Ascending aorta (tissue), 2 donors: ENCODE measurements at regions not wholly inside any gene's neighbourhood (a gene's known extent, or its start where the extent isn't known, plus 50 kb on each side); places are given as distances from the start of the nearest gene placed in this dataset.

Source experiments
- DNase-seq, 2 donors: peaks; one replicate each; pipeline ENCODE4 v3.0.0-alpha.2; 2019; ENCODE audit warnings: low spot score in 2 of 2
- H3K27ac ChIP-seq, 2 donors: fragments of 200-600 bp; sonication (generic); one replicate each; pipeline ENCODE4 v1.5.1; 2016 to 2017; ENCODE audit warnings: mild to moderate bottlenecking in 1 of 2
- H3K27me3 ChIP-seq: fragments of 200-600 bp; sonication (generic); one replicate; pipeline ENCODE4 v1.5.1; 2017
- H3K36me3 ChIP-seq, 2 donors: fragments of 200-600 bp; sonication (generic); one replicate each; pipeline ENCODE4 v1.5.1; 2016
- H3K4me1 ChIP-seq, 2 donors: fragments of 200-600 bp; sonication (generic); one replicate each; pipeline ENCODE4 v1.5.1; 2016 to 2017; ENCODE audit warnings: mild to moderate bottlenecking in 1 of 2
- H3K4me3 ChIP-seq, 2 donors: fragments of 200-600 bp; sonication (generic); one replicate each; pipeline ENCODE4 v1.5.1; 2016 to 2017; ENCODE audit warnings: mild to moderate bottlenecking in 1 of 2
- H3K9me3 ChIP-seq, 2 donors: fragments of 200-600 bp; sonication (generic); one replicate each; pipeline ENCODE4 v1.5.1; 2016
- CTCF ChIP-seq, 3 experiments: fragments of 200-600 bp in 2 of 3; fragments of 450-650 bp in 1 of 3; sonication (generic) in 2 of 3; IDR thresholded peaks; one replicate each; pipeline ENCODE4 v1.5.1; 2016 to 2019; ENCODE audit warnings: antibody characterized with exemption in 3 of 3, mild to moderate bottlenecking in 1 of 3, moderate library complexity in 1 of 3
- intact Hi-C: fragments of 100-400 bp; cut with DNase I; formaldehyde crosslinking; loops from one replicate; pipeline ENCODE4 v1.15.1; 2023

DNA sequence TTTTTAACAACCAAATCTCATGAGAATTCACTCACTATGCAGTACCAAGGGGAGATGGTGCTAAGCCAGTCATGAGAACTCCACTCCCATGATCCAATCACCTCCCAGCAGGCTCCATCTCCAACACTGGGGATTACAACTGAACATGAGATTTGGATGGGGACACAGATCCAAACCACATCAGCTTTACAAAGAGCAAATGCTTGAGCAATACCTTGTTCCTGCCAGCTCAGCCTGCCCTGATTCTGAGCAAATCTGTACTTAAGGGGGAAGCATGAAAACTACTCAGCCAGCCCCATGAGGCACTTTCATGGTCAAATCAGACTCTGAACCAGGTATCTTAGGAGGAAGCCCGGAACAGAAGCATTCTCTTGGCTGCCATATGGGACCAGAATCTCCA lies 259.9 kb downstream of the TBC1D4 start:
- no peak overlapping the region for H3K4me3 ChIP-seq
- TF ChIP-seq CTCF (IDR thresholded peaks at IDR 0.05), result no peak
- no peak overlapping the region for H3K27ac ChIP-seq
- H3K9me3 ChIP-seq, result no peaks in the 10 kb centered on the region
- peaks cover 0 to 3% of the 10 kb centered on the region in 2 donors for H3K4me1 ChIP-seq
- H3K36me3 ChIP-seq, result no peaks in the 10 kb centered on the region
- no peaks in the 10 kb centered on the region for H3K27me3 ChIP-seq
- intact Hi-C loops, result no loop called here
- no peak for DNase-seq

DNA sequence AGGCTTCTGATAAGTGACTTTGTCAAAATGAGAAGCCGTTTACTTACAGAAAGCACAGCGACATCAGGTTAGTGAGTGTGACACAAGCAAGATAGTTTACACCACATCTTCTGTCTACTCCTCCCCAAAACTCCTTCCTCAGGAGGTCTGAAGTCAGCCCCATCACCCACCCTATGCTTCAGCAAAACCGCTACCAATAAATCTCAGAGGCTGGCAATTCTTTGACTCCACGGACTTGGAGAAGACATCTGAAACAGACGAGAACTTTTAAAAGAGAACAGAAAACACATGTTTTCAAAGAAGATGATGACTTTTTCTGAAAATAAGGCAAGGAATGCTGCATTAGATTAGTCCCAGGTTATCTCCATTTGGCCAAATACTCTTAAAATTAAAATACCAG lies 261.1 kb downstream of the TBC1D4 start:
- no peaks in the 10 kb centered on the region for H3K27me3 ChIP-seq
- H3K4me3 ChIP-seq, result no peak overlapping the region
- intact Hi-C loops, result no loop called here
- no peaks in the 10 kb centered on the region for H3K9me3 ChIP-seq
- peaks cover 0 to 3% of the 10 kb centered on the region in 2 donors for H3K4me1 ChIP-seq
- no peak for DNase-seq
- no peak overlapping the region for H3K27ac ChIP-seq
- H3K36me3 ChIP-seq, result no peaks in the 10 kb centered on the region
- no peak for TF ChIP-seq CTCF (IDR thresholded peaks at IDR 0.05)

DNA sequence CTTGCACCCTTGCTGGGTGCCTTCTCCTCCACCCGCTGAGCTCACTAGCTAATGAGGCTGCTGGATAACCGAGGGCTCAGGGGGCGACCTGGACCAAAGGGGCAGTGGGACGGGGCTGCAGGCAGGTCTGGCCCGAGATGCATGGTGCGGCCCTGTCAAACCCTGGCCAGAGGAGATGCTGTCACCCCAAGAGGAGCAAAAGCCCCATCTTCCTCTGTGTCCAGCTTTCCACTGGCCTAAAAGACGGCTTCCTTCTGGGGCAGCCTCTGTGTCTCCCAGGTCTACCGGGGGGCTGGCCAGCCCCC lies 261.8 kb downstream of the TBC1D4 start:
- Histone ChIP-seq H3K9me3 (no peaks in the 10 kb centered on the region), H3K27ac (no peak overlapping the region), H3K4me3 (no peak overlapping the region), H3K36me3 (no peaks in the 10 kb centered on the region), H3K4me1 (peaks cover 0 to 3% of the 10 kb centered on the region in 2 donors), H3K27me3 (no peaks in the 10 kb centered on the region)
- no peak for DNase-seq
- no peak for TF ChIP-seq CTCF (IDR thresholded peaks at IDR 0.05)
- intact Hi-C loops, result no loop called here

DNA sequence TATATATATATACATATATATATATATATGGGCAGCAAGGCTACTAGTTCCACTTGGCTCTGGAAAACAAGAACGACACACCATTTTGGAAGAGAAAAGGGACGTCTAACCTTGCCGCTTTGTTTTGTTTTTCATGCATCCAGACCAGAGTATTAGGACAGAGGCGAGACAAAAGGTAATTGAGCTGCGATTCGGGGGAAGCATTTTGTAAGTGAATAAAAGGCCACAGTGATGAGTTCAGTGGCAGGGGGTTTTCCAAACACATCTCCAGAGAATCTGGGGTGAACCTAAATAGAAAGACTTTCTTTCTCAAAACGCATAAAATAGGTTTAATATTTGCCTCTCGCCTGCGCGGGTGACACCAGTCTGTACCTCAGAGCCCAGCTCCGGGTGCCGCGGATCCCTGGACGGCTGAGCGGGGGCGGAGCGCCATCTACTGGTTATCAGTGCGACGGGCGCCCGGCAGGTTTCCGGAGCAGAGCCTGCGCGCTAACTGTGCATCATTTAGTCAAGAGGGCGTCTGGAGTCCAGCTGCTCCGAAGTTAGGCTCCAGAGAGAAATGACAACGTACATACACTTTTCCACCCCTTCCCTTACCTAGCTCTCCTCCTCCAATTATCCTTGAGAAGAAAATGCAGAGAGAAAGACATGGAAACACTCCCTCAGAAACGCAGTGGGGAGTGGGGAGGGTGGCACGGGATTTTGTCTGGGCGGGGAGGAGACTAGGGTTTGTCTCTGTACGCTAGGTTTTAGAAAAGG lies 262.3 kb downstream of the TBC1D4 start:
- DNase-seq, result peak in 1 of 2 donors; percentile 83
- intact Hi-C loops, result loop anchor here (5.0 kb wide), 2 partner anchors 627 to 1467 kb away; no protein-coding TSS in a partner anchor
- Histone ChIP-seq H3K27me3 (no peaks in the 10 kb centered on the region), H3K4me3 (peak overlapping the region in 1 of 2 donors; percentile 18), H3K4me1 (peaks cover 0 to 3% of the 10 kb centered on the region in 2 donors), H3K36me3 (no peaks in the 10 kb centered on the region), H3K9me3 (no peaks in the 10 kb centered on the region), H3K27ac (no peak overlapping the region)
- TF ChIP-seq CTCF (IDR thresholded peaks at IDR 0.05), result peak; percentile 79 to 98 (median 93)

DNA sequence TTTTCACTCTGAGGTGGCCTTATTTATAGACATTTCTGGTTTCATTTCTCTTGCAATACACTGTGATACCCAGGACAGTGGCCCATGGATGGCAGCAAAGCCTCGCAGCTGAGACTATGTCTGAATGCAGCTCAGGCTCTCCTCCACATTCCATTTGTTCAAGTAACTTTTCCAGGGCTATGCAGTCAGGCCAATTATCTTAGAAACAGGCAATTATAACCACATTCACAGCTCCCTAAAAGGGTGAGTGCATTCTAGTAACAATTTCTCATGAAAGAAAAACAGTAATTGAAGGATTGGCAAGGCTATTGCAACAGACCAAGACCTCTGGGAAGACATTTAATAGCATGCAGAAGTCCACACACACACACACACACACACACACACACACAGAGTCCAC lies 264.0 kb downstream of the TBC1D4 start:
- H3K27me3 ChIP-seq, result no peaks in the 10 kb centered on the region

More for the DNA sequence above, 264.0 kb downstream of the TBC1D4 start:
- H3K4me3 ChIP-seq, result no peak overlapping the region
- TF ChIP-seq CTCF (IDR thresholded peaks at IDR 0.05), result no peak
- no peak overlapping the region for H3K27ac ChIP-seq
- intact Hi-C loops, result loop anchor here (5.0 kb wide), 2 partner anchors 626 to 1466 kb away; no protein-coding TSS in a partner anchor
- no peaks in the 10 kb centered on the region for H3K36me3 ChIP-seq
- H3K4me1 ChIP-seq, result peaks cover 0 to 3% of the 10 kb centered on the region in 2 donors
- no peak for DNase-seq
- H3K9me3 ChIP-seq, result no peaks in the 10 kb centered on the region
